HEK293T (cell line): ENCODE measurements at regions not wholly inside any gene's neighbourhood (a gene's known extent, or its start where the extent isn't known, plus 50 kb on each side); places are given as distances from the start of the nearest gene placed in this dataset.

Experiments
- ARNT ChIP-seq: fragments of 450-650 bp; IDR thresholded peaks from 2 replicates; pipeline ENCODE4 v1.6.1; 2017; ENCODE audit warnings: mild to moderate bottlenecking
- BHLHE40 ChIP-seq: fragments of 450-650 bp; IDR thresholded peaks from 2 replicates; pipeline ENCODE4 v1.6.1; 2016; ENCODE audit warnings: mild to moderate bottlenecking, moderate library complexity, borderline replicate concordance
- CTBP1 ChIP-seq: fragments of 450-650 bp; IDR thresholded peaks from 2 replicates; pipeline ENCODE4 v1.6.1; 2016; ENCODE audit warnings: borderline replicate concordance
- ELF4 ChIP-seq: fragments of 450-650 bp; IDR thresholded peaks from 2 replicates; pipeline ENCODE4 v1.6.1; 2017; ENCODE audit warnings: antibody characterized with exemption
- FOXA1 ChIP-seq: fragments of 450-650 bp; IDR thresholded peaks from 2 replicates; pipeline ENCODE4 v1.6.1; 2016; ENCODE audit warnings: mild to moderate bottlenecking
- FOXK2 ChIP-seq: fragments of 450-650 bp; IDR thresholded peaks from 2 replicates; pipeline ENCODE4 v1.6.1; 2016; ENCODE audit warnings: mild to moderate bottlenecking
- FOXM1 ChIP-seq: fragments of 450-650 bp; IDR thresholded peaks from 2 replicates; pipeline ENCODE4 v1.6.1; 2017; ENCODE audit warnings: mild to moderate bottlenecking, borderline replicate concordance
- HDGF ChIP-seq: fragments of 450-650 bp; IDR thresholded peaks from 2 replicates; pipeline ENCODE4 v1.6.1; 2017; ENCODE audit warnings: antibody characterized with exemption, borderline replicate concordance
- L3MBTL2 ChIP-seq: fragments of 450-650 bp; conservative IDR thresholded peaks from 2 replicates; pipeline ENCODE4 v1.6.1; 2016; ENCODE audit warnings: mild to moderate bottlenecking
- SP1 ChIP-seq: fragments of 450-650 bp; IDR thresholded peaks from 2 replicates; pipeline ENCODE4 v1.6.1; 2017
- SUZ12 ChIP-seq: fragments of 450-650 bp; IDR thresholded peaks from 2 replicates; pipeline ENCODE4 v1.6.1; 2016; ENCODE audit warnings: mild to moderate bottlenecking
- ZNF384 ChIP-seq: fragments of 450-650 bp; IDR thresholded peaks from 2 replicates; pipeline ENCODE4 v1.6.1; 2016
- TF ChIP-seq, protein P1 (sequence below): fragments of 450-650 bp; IDR thresholded peaks from 2 replicates; pipeline ENCODE4 v1.6.1; 2016

DNA sequence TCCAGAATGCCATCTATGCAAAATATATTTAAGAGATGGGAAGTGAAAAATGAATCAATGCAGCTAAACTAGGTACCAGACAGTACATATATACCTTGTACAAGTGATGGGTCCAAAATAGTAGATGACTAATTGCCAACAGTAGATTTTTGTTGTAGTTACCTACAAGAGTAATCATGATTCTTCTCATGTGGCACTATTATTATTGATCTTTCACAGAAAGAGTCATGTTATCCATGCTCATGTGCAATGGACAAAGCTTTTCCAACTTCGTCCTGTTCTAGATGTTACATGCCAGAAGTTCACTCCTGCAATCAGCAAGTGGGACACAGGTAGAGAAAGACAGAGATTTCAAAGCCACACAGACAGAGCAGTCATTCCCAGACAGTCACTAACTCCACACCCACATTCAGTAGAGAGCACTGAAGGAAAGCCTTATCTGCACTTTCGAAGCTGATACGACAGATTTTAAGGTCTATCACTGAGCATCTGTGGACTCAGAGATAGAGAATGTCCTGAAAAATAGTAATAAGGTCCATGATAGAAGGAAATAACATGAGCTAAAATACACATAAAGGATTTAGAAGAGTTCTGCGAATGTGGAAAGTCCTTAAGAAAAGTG lies 101.6 kb upstream of the ITPRID2 start:
- TF ChIP-seq FOXA1 (no peak), ZNF384 (no peak), BHLHE40 (no peak), ELF4 (no peak), SUZ12 (no peak), L3MBTL2 (no peak), CTBP1 (no peak), SP1 (no peak), FOXM1 (no peak), FOXK2 (no peak), ARNT (no peak), HDGF (no peak)
- TF ChIP-seq, protein P1, sequence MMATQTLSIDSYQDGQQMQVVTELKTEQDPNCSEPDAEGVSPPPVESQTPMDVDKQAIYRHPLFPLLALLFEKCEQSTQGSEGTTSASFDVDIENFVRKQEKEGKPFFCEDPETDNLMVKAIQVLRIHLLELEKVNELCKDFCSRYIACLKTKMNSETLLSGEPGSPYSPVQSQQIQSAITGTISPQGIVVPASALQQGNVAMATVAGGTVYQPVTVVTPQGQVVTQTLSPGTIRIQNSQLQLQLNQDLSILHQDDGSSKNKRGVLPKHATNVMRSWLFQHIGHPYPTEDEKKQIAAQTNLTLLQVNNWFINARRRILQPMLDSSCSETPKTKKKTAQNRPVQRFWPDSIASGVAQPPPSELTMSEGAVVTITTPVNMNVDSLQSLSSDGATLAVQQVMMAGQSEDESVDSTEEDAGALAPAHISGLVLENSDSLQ: no peak
